IPS DF 6.9 (cell line): ENCODE measurements at regions not wholly inside any gene's neighbourhood (a gene's known extent, or its start where the extent isn't known, plus 50 kb on each side); places are given as distances from the start of the nearest gene placed in this dataset.

Source experiments
- DNase-seq: peaks from one replicate; pipeline ENCODE4 v3.0.0-alpha.2; 2013; ENCODE audit warnings: low read depth, low spot score
- H3K27ac ChIP-seq: one replicate; pipeline ENCODE4 v1.5.1; 2013; ENCODE audit warnings: low read length, control low read depth
- H3K27me3 ChIP-seq: 2 replicates; pipeline ENCODE4 v1.6.1; 2013; ENCODE audit warnings: mild to moderate bottlenecking, low read length; ENCODE audit not compliant: control insufficient read depth, insufficient read depth
- H3K36me3 ChIP-seq: 2 replicates; pipeline ENCODE4 v1.6.1; 2013; ENCODE audit warnings: low read length; ENCODE audit not compliant: control insufficient read depth, insufficient read depth
- H3K4me1 ChIP-seq: 2 replicates; pipeline ENCODE4 v1.6.1; 2013; ENCODE audit warnings: low read length; ENCODE audit not compliant: control insufficient read depth, insufficient read depth
- H3K4me3 ChIP-seq: 2 replicates; pipeline ENCODE4 v1.5.1; 2013; ENCODE audit warnings: mild to moderate bottlenecking, low read length
- H3K9me3 ChIP-seq: 2 replicates; pipeline ENCODE4 v1.6.1; 2013; ENCODE audit warnings: low read length, inconsistent platforms; ENCODE audit not compliant: control insufficient read depth, insufficient read depth
- WGBS: extraction: QIAGEN DNeasy Blood & Tissue Kit; methylation state at CpG from one replicate; pipeline ENCODE4 v1.1.7; 2013; ENCODE audit warnings: mixed read lengths, missing lambda C conversion rate; ENCODE audit not compliant: insufficient read length, insufficient coverage; 5-methylcytosine and 5-hydroxymethylcytosine counted together

DNA sequence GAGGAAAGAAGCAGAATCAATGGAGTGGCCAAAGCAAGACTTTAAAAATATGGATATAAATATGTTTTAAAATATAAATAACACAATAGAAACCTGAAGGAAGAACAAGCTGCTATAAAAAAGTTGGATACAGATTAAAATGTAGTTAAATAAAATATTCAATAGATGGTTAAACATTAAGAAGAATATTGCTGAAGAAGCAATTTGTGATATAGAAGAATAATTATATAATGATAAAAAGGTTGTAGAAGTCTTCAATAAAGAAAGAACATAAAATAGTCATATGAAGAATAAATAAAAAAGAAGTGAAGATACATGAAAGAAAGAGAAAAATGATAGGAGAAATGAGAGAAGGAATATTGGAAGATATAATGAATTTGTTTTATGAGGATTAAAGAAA, 392.0 kb downstream of the DSC3 start:
- Histone ChIP-seq H3K9me3 (no peaks in the 10 kb centered on the region), H3K36me3 (no peaks in the 10 kb centered on the region), H3K27ac (no peak overlapping the region), H3K4me3 (no peak overlapping the region), H3K4me1 (no peaks in the 10 kb centered on the region), H3K27me3 (no peaks in the 10 kb centered on the region)
- no peak for DNase-seq

DNA sequence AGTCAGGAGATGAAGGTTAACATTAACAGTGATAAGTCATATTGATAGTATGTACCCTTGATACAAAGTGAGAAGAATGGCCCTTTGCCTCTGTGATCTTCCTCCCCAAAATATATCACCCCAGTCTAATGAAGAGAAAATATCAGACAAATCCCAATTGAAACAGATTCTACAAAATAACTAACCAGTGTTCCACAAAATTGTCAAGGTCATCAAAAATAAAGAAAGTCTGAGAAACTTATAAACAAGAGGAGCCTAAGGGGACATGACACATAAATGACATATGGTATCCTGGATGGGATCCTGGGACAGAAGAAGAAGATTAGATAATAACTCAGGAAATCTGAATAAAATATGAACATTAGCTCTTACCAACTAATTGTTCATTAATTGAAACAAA, 398.4 kb downstream of the DSC3 start:
- Histone ChIP-seq H3K27me3 (no peaks in the 10 kb centered on the region), H3K36me3 (no peaks in the 10 kb centered on the region), H3K9me3 (no peaks in the 10 kb centered on the region), H3K27ac (no peak overlapping the region), H3K4me3 (no peak overlapping the region), H3K4me1 (no peaks in the 10 kb centered on the region)
- DNase-seq: no peak

DNA sequence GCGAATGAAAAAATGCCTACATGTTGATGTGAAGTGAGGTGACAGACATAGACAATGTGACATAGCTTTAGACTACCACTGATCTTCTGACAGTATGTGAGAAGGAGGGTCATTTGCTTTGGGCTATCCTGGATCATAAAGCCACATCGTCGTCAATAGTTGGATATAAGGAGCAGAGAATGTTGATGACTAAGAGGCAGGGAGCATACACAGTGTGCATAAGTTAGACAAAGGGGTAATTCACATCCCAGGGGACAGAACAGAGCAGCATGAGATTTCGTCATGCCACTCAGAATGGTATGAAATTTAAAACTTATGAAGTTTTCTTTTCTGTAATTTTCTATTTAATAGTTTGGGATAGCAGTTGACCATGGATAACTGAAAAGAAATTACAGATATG, 403.2 kb downstream of the DSC3 start:
- DNase-seq: no peak
- Histone ChIP-seq H3K9me3 (no peaks in the 10 kb centered on the region), H3K36me3 (no peaks in the 10 kb centered on the region), H3K4me1 (no peaks in the 10 kb centered on the region), H3K27ac (no peak overlapping the region), H3K4me3 (no peak overlapping the region), H3K27me3 (no peaks in the 10 kb centered on the region)
- WGBS: no CpG with 5 or more reads among the region's 4 CpGs

DNA sequence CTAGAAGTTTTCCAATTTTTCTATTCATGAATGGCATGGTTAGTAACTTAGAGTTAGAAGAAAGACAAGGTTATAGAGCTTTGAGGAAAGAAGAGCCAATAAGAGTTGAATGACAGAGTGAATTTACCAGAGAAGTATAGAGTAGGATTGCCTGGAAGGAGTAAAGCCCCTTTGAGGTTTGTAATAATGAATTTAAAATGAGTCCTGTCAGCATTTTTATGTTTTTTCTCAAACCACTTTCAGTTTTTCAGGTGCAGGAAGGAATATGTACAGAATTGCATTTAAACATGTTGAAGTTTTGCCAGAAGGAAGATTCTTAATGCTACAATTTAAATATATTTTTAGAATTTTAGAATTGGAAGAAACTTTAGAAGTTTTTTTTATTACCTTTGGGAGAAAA, 408.3 kb downstream of the DSC3 start:
- no peak for DNase-seq
- peaks cover 4% of the 10 kb centered on the region for H3K4me1 ChIP-seq
- H3K4me3 ChIP-seq: no peak overlapping the region
- H3K27ac ChIP-seq: no peak overlapping the region
- no peaks in the 10 kb centered on the region for H3K27me3 ChIP-seq
- H3K9me3 ChIP-seq: no peaks in the 10 kb centered on the region
- H3K36me3 ChIP-seq: no peaks in the 10 kb centered on the region

DNA sequence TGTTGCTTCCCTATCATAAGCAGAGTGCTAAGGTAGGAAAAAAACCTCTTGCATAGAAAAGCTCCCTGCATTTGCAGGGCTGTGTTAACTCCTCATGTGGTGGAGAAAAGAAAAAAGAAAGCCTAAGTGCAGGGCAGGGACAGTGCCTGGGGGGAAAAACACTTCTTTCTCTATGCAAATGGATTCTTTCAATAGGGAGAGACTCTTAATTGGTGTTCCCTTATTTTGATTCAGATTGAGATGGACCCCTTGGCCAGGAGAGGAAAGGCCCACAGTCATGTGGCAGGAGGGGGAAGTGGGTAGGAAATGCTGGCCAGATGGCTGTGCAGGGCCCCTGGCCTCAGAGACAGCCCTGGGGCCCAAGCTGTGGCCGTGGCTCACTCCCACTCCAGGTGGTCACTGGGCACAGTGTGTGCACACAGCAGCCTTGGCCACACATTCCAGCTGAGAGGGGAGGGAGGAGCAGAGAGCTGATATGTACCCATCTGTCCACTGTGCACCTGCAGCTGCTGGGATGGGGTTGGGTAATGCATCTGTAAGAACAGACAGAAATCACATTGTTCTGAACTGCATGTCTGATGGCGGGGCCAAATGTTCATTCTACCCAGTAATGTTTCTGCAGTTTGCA, 410.4 kb downstream of the DSC3 start:
- H3K36me3 ChIP-seq: no peaks in the 10 kb centered on the region
- no peak overlapping the region for H3K27ac ChIP-seq
- WGBS: no CpG with 5 or more reads among the region's 2 CpGs
- H3K4me3 ChIP-seq: no peak overlapping the region
- DNase-seq: no peak
- peaks cover 4% of the 10 kb centered on the region for H3K4me1 ChIP-seq
- H3K9me3 ChIP-seq: no peaks in the 10 kb centered on the region
- no peaks in the 10 kb centered on the region for H3K27me3 ChIP-seq

DNA sequence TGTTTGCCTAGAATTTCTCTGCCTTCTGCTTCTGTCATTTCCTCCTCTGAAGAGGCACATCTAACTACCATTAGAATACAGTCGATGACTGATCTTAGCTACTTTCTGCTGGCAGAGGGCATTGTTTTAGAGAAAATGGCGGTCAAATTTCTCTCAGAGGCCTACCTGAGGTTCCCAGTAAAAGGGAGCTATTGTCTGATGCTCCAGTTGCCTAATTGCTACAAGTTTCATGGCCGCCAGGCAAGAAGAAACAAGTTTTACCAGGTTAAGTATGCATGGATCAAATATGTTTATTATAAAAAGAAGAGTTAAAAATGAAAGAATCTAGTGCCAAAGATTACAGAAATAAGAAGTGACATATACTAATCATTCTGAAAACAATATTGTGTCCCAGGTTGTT, 416.6 kb downstream of the DSC3 start:
- no peaks in the 10 kb centered on the region for H3K27me3 ChIP-seq
- H3K27ac ChIP-seq: no peak overlapping the region
- no peak for DNase-seq
- H3K9me3 ChIP-seq: no peaks in the 10 kb centered on the region
- WGBS: no CpG with 5 or more reads among the region's 3 CpGs
- H3K36me3 ChIP-seq: no peaks in the 10 kb centered on the region
- peaks cover 2% of the 10 kb centered on the region; the same call in 1 of the 2 replicates for H3K4me1 ChIP-seq
- no peak overlapping the region for H3K4me3 ChIP-seq

DNA sequence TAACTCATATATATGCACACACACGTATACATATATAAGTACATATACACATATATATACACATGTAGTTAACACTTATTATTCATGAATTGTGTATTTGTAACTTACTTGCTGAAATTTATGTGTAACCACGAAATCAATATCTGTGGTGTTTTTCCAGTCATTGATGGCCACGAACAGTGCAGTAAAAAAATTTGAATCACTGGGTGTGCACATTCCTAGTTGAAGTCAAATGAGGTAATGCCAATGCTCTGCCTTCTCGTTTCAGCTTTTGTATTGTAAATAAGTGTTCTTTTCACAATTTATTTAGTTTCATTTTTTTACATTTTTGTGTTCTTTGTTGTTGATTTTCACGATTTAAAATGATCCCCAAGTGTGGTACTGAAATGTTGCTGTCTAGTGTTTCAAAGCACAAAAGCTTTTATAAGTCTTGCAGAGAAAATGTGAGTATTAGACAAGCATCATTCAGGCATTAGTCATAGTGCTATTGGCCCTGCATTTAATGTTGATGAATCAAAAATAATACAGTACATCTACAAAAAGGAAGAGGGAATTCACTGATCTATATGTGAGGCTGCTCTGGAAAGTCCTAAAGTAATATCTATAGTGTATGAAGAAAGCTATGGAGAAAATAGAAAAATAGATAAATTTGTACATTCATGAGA, 419.0 kb downstream of the DSC3 start:
- H3K4me1 ChIP-seq: no peaks in the 10 kb centered on the region
- no peaks in the 10 kb centered on the region for H3K27me3 ChIP-seq
- no peaks in the 10 kb centered on the region for H3K9me3 ChIP-seq
- WGBS: no CpG with 5 or more reads among the region's 5 CpGs
- H3K4me3 ChIP-seq: no peak overlapping the region
- DNase-seq: no peak
- no peak overlapping the region for H3K27ac ChIP-seq
- H3K36me3 ChIP-seq: no peaks in the 10 kb centered on the region

DNA sequence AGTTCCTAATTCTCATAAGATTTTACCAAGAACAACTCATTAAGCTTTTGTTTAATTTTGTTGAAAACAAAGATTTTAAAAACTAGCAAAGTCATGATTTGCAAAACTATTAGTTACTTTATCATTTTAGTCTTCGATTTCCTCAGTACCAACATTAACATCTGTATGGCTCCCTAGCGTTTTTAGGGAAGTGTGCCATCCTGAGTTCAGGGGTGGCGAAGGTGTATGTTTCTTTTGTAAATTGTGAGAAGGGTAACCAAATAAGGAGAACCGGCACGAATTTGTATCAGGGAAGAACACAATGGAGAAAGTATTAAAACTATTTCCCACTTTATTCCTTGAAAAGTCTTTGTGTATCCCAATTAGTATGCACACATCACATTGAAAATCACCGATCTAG, 419.9 kb downstream of the DSC3 start:
- Histone ChIP-seq H3K27ac (no peak overlapping the region), H3K9me3 (no peaks in the 10 kb centered on the region), H3K36me3 (no peaks in the 10 kb centered on the region), H3K4me3 (no peak overlapping the region), H3K4me1 (no peaks in the 10 kb centered on the region), H3K27me3 (no peaks in the 10 kb centered on the region)
- no CpG with 5 or more reads among the region's 6 CpGs for WGBS
- no peak for DNase-seq

DNA sequence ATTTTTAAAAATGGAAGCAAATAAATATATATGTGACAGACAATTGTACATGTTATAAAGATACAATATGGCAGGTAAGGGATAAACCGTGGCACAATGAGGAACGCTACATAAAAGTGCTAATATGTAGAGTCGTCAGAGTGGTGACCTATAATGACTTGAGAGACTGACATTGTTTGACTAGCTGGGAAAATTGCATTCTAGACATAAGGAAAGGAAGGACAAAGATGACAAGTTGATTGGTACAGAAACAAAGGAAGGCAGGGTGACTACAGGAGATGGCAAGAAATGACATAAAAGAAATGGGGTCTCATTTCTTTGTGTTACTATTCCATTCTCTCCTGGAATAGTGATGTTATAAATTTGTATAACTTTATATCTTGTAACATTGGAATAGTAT, 420.4 kb downstream of the DSC3 start:
- Histone ChIP-seq H3K4me1 (no peaks in the 10 kb centered on the region), H3K27ac (no peak overlapping the region), H3K36me3 (no peaks in the 10 kb centered on the region), H3K27me3 (no peaks in the 10 kb centered on the region), H3K4me3 (no peak overlapping the region), H3K9me3 (no peaks in the 10 kb centered on the region)
- WGBS: no CpG with 5 or more reads among the region's 3 CpGs
- no peak for DNase-seq

DNA sequence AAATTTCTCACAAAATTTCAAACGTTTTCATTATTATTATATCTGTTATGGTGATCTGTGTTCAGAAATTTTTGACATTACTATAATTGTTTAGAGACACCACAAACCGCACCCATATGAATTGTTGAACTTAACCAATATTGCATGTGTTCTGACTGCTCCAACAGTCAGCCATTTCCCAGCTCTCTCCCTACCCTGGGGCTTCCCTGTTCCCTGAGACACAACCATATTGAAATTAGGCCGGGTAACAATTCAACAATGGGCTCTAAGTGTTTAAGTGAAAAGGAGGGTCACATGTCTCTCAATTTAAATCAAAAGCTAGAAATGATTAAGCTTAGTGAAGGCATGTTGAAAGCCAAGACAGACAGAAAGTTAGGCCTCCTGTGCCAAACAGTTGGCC, 424.0 kb downstream of the DSC3 start:
- Histone ChIP-seq H3K36me3 (no peaks in the 10 kb centered on the region), H3K27ac (no peak overlapping the region), H3K9me3 (no peaks in the 10 kb centered on the region), H3K4me3 (no peak overlapping the region), H3K27me3 (no peaks in the 10 kb centered on the region), H3K4me1 (no peaks in the 10 kb centered on the region)
- DNase-seq: no peak
- WGBS: no CpG with 5 or more reads among the region's 3 CpGs

DNA sequence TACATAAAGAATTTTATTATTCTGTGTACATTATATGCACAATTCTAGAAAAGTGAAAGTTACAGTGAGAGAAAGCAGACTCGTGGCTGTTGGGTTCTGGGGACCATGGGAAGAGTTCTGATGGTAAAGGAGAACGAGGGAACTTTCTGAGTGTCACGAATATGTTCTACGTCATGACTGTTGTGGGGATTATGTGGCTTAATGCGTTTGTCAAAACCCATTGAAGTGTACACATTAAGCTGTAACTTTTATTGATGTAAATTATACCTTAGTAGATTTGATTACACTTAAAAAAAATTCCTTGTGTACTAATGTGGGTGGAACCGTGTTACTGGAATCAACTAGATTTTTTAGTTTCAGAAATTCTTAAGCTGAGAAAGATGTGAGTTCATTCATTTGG, 426.1 kb downstream of the DSC3 start:
- no peak for DNase-seq
- no CpG with 5 or more reads among the region's 6 CpGs for WGBS
- Histone ChIP-seq H3K9me3 (no peaks in the 10 kb centered on the region), H3K4me3 (no peak overlapping the region), H3K27ac (no peak overlapping the region), H3K27me3 (no peaks in the 10 kb centered on the region), H3K4me1 (peaks cover 4% of the 10 kb centered on the region; the same call in 1 of the 2 replicates), H3K36me3 (no peaks in the 10 kb centered on the region)
